ENCODE measurements at regions not wholly inside any gene's neighbourhood (a gene's known extent, or its start where the extent isn't known, plus 50 kb on each side); places are given as distances from the start of the nearest gene placed in this dataset.

DNA sequence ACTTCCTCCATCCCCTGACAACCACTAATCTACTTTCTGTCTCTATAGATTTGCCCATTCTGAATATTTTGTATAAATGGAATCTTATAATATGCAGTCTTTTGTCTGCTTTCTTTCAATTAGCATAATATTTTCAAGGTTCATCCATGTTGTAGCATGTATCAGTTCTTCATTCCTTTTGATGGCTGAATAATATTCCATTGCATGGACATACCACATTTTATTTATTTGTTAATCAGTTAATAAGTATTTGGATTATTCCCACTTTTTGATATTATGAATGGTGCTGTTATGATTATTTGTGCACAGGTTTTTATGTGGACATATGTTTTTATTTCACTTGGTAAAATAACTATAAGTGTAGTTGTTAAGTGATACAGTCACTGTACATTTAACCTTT is 155.1 kb upstream of the WSCD2 start:
- Histone ChIP-seq H2AFZ (no peak overlapping the region), H4K20me1 (replicated peaks; ENCODE audit: insufficient read depth) (no peaks in the 10 kb centered on the region), H3K4me3 (no peak overlapping the region), H3K36me3 (ENCODE audit: insufficient read depth) (no peaks in the 10 kb centered on the region), H3K79me2 (replicated peaks; ENCODE audit: insufficient read depth) (no peaks in the 10 kb centered on the region), H3K9me2 (ENCODE audit: insufficient read depth) (no peaks in the 10 kb centered on the region), H3K4me1 (ENCODE audit: insufficient read depth) (no peaks in the 10 kb centered on the region), H3K27me3 (ENCODE audit: insufficient read depth) (no peaks in the 10 kb centered on the region), H3F3A (replicated peaks; ENCODE audit: low read depth) (no peaks in the 10 kb centered on the region), H3K4me2 (no peak overlapping the region), H3K27ac (ENCODE audit: low read depth) (no peak overlapping the region)
- no peak overlapping the region for H3K27ac Mint-ChIP-seq
- no peak overlapping the region for H3K4me3 Mint-ChIP-seq
- H3K4me1 Mint-ChIP-seq: no peaks in the 10 kb centered on the region
- peaks cover 2% of the 10 kb centered on the region for H3K27me3 Mint-ChIP-seq (ENCODE audit: insufficient read depth, low read depth, poor library complexity)
- H3K9me3 Mint-ChIP-seq: peaks cover 19% of the 10 kb centered on the region
- DNase-seq (ENCODE audit: low spot score) (no peak), ATAC-seq (no peak)
- no peak for TF ChIP-seq ZNF331 (CRISPR knock-in tag; IDR thresholded peaks at IDR 0.05; ENCODE audit: low read depth)
- TF ChIP-seq, protein P1, sequence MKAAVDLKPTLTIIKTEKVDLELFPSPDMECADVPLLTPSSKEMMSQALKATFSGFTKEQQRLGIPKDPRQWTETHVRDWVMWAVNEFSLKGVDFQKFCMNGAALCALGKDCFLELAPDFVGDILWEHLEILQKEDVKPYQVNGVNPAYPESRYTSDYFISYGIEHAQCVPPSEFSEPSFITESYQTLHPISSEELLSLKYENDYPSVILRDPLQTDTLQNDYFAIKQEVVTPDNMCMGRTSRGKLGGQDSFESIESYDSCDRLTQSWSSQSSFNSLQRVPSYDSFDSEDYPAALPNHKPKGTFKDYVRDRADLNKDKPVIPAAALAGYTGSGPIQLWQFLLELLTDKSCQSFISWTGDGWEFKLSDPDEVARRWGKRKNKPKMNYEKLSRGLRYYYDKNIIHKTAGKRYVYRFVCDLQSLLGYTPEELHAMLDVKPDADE (IDR thresholded peaks at IDR 0.05): no peak
- TF ChIP-seq EZH2phosphoT487 (IDR thresholded peaks at IDR 0.05; ENCODE audit: unreplicated experiment): no peak
- no peaks in the 10 kb centered on the region for H3K36me3 Mint-ChIP-seq (ENCODE audit: low read depth)

DNA sequence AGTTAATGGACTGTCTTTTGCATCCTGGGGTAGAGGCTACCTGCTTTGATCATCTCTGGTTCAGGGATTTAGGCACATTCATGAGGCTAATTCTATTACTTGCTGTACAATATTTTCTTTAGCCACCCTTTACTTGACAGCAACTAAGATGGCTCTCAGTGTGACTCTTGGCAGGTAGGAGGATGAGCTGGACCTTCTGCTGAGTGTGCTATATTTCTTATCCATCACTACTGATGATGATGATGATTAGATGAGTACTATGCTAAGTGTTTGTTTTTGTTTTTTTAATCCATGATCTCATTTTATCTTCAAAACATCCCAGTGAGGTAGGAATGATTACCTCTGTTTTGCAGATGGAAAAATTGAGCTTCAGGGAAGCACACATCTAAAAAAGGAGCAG is 152.8 kb upstream of the WSCD2 start:
- no peak overlapping the region for H3K4me3 Mint-ChIP-seq
- H3K4me1 Mint-ChIP-seq: no peaks in the 10 kb centered on the region
- ATAC-seq (no peak), DNase-seq (ENCODE audit: low spot score) (no peak)
- TF ChIP-seq EZH2 (IDR thresholded peaks at IDR 0.05; ENCODE audit: low read depth, unreplicated experiment): no peak
- no peak for TF ChIP-seq NANOG (IDR thresholded peaks at IDR 0.05; ENCODE audit: borderline replicate concordance)
- no peak for TF ChIP-seq STAT1 (IDR thresholded peaks at IDR 0.05; ENCODE audit: unreplicated experiment)
- TF ChIP-seq, protein P2, sequence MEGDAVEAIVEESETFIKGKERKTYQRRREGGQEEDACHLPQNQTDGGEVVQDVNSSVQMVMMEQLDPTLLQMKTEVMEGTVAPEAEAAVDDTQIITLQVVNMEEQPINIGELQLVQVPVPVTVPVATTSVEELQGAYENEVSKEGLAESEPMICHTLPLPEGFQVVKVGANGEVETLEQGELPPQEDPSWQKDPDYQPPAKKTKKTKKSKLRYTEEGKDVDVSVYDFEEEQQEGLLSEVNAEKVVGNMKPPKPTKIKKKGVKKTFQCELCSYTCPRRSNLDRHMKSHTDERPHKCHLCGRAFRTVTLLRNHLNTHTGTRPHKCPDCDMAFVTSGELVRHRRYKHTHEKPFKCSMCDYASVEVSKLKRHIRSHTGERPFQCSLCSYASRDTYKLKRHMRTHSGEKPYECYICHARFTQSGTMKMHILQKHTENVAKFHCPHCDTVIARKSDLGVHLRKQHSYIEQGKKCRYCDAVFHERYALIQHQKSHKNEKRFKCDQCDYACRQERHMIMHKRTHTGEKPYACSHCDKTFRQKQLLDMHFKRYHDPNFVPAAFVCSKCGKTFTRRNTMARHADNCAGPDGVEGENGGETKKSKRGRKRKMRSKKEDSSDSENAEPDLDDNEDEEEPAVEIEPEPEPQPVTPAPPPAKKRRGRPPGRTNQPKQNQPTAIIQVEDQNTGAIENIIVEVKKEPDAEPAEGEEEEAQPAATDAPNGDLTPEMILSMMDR (conservative IDR thresholded peaks at IDR 0.05; ENCODE audit: low read depth in 2 of 2): no peak
- TF ChIP-seq, protein P3, sequence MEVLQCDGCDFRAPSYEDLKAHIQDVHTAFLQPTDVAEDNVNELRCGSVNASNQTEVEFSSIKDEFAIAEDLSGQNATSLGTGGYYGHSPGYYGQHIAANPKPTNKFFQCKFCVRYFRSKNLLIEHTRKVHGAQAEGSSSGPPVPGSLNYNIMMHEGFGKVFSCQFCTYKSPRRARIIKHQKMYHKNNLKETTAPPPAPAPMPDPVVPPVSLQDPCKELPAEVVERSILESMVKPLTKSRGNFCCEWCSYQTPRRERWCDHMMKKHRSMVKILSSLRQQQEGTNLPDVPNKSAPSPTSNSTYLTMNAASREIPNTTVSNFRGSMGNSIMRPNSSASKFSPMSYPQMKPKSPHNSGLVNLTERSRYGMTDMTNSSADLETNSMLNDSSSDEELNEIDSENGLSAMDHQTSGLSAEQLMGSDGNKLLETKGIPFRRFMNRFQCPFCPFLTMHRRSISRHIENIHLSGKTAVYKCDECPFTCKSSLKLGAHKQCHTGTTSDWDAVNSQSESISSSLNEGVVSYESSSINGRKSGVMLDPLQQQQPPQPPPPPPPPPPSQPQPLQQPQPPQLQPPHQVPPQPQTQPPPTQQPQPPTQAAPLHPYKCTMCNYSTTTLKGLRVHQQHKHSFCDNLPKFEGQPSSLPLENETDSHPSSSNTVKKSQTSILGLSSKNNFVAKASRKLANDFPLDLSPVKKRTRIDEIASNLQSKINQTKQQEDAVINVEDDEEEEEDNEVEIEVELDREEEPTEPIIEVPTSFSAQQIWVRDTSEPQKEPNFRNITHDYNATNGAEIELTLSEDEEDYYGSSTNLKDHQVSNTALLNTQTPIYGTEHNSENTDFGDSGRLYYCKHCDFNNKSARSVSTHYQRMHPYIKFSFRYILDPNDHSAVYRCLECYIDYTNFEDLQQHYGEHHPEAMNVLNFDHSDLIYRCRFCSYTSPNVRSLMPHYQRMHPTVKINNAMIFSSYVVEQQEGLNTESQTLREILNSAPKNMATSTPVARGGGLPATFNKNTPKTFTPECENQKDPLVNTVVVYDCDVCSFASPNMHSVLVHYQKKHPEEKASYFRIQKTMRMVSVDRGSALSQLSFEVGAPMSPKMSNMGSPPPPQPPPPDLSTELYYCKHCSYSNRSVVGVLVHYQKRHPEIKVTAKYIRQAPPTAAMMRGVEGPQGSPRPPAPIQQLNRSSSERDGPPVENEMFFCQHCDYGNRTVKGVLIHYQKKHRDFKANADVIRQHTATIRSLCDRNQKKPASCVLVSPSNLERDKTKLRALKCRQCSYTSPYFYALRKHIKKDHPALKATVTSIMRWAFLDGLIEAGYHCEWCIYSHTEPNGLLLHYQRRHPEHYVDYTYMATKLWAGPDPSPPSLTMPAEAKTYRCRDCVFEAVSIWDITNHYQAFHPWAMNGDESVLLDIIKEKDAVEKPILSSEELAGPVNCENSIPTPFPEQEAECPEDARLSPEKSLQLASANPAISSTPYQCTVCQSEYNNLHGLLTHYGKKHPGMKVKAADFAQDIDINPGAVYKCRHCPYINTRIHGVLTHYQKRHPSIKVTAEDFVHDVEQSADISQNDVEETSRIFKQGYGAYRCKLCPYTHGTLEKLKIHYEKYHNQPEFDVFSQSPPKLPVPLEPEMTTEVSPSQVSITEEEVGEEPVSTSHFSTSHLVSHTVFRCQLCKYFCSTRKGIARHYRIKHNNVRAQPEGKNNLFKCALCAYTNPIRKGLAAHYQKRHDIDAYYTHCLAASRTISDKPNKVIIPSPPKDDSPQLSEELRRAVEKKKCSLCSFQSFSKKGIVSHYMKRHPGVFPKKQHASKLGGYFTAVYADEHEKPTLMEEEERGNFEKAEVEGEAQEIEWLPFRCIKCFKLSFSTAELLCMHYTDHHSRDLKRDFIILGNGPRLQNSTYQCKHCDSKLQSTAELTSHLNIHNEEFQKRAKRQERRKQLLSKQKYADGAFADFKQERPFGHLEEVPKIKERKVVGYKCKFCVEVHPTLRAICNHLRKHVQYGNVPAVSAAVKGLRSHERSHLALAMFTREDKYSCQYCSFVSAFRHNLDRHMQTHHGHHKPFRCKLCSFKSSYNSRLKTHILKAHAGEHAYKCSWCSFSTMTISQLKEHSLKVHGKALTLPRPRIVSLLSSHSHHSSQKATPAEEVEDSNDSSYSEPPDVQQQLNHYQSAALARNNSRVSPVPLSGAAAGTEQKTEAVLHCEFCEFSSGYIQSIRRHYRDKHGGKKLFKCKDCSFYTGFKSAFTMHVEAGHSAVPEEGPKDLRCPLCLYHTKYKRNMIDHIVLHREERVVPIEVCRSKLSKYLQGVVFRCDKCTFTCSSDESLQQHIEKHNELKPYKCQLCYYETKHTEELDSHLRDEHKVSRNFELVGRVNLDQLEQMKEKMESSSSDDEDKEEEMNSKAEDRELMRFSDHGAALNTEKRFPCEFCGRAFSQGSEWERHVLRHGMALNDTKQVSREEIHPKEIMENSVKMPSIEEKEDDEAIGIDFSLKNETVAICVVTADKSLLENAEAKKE (CRISPR knock-in tag; IDR thresholded peaks at IDR 0.05): no peak
- TF ChIP-seq, protein P4, sequence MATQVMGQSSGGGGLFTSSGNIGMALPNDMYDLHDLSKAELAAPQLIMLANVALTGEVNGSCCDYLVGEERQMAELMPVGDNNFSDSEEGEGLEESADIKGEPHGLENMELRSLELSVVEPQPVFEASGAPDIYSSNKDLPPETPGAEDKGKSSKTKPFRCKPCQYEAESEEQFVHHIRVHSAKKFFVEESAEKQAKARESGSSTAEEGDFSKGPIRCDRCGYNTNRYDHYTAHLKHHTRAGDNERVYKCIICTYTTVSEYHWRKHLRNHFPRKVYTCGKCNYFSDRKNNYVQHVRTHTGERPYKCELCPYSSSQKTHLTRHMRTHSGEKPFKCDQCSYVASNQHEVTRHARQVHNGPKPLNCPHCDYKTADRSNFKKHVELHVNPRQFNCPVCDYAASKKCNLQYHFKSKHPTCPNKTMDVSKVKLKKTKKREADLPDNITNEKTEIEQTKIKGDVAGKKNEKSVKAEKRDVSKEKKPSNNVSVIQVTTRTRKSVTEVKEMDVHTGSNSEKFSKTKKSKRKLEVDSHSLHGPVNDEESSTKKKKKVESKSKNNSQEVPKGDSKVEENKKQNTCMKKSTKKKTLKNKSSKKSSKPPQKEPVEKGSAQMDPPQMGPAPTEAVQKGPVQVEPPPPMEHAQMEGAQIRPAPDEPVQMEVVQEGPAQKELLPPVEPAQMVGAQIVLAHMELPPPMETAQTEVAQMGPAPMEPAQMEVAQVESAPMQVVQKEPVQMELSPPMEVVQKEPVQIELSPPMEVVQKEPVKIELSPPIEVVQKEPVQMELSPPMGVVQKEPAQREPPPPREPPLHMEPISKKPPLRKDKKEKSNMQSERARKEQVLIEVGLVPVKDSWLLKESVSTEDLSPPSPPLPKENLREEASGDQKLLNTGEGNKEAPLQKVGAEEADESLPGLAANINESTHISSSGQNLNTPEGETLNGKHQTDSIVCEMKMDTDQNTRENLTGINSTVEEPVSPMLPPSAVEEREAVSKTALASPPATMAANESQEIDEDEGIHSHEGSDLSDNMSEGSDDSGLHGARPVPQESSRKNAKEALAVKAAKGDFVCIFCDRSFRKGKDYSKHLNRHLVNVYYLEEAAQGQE (IDR thresholded peaks at IDR 0.05; ENCODE audit: unreplicated experiment): no peak
- no peak for TF ChIP-seq POLR2AphosphoS5 (IDR thresholded peaks at IDR 0.05; ENCODE audit: low read depth)
- no peak for TF ChIP-seq ZNF331 (CRISPR knock-in tag; IDR thresholded peaks at IDR 0.05; ENCODE audit: low read depth)
- no peak for TF ChIP-seq EZH2phosphoT487 (IDR thresholded peaks at IDR 0.05; ENCODE audit: unreplicated experiment)
- H3K27ac ChIP-seq (ENCODE audit: low read depth): no peak overlapping the region
- no peaks in the 10 kb centered on the region for H3K36me3 Mint-ChIP-seq (ENCODE audit: low read depth)
- H4K20me1 ChIP-seq (replicated peaks; ENCODE audit: insufficient read depth): no peaks in the 10 kb centered on the region
- H3K36me3 ChIP-seq (ENCODE audit: insufficient read depth): no peaks in the 10 kb centered on the region
- H3K4me1 ChIP-seq (ENCODE audit: insufficient read depth): no peaks in the 10 kb centered on the region
- no peak overlapping the region for H2AFZ ChIP-seq
- H3K4me2 ChIP-seq: no peak overlapping the region
- no peak overlapping the region for H3K27ac Mint-ChIP-seq
- H3K27me3 Mint-ChIP-seq (ENCODE audit: insufficient read depth, low read depth, poor library complexity): peaks cover 4% of the 10 kb centered on the region
- no peaks in the 10 kb centered on the region for H3K27me3 ChIP-seq (ENCODE audit: insufficient read depth)
- peaks cover 19% of the 10 kb centered on the region for H3K9me3 Mint-ChIP-seq
- no peaks in the 10 kb centered on the region for H3K79me2 ChIP-seq (replicated peaks; ENCODE audit: insufficient read depth)
- no peaks in the 10 kb centered on the region for H3K9me2 ChIP-seq (ENCODE audit: insufficient read depth)
- H3F3A ChIP-seq (replicated peaks; ENCODE audit: low read depth): no peaks in the 10 kb centered on the region
- H3K4me3 ChIP-seq: no peak overlapping the region

Measured in GM23338 (cell line).